SK-N-SH (cell line): ENCODE measurements at regions not wholly inside any gene's neighbourhood (a gene's known extent, or its start where the extent isn't known, plus 50 kb on each side); places are given as distances from the start of the nearest gene placed in this dataset.

ENCODE experiments used
- CTCF ChIA-PET: fragments of 300-600, 350-600 bp; formaldehyde crosslinking; extraction: SDS; loops from one replicate; lab custom pipeline; 2021; lab: Yijun Ruan, JAX
- POLR2A ChIA-PET: fragments of 350-600 bp; sonication (Branson Sonifier 250); formaldehyde crosslinking; extraction: SDS; loops from one replicate; lab custom pipeline; 2020; ENCODE audit warnings: antibody characterized with exemption, inconsistent platforms; lab: Yijun Ruan, JAX
- DNase-seq: peaks from one replicate; pipeline ENCODE4 v3.0.0; 2012
- H2AFZ ChIP-seq: fragments of 200-600 bp; sonication (generic); 2 replicates; pipeline ENCODE4 v1.8.1; 2016; ENCODE audit warnings: antibody characterized with exemption, mild to moderate bottlenecking, low read depth
- H3F3A ChIP-seq: fragments of 200-600 bp; sonication (generic); replicated peaks from 2 replicates; pipeline ENCODE3; 2016; ENCODE audit warnings: antibody characterized with exemption, mild to moderate bottlenecking; ENCODE audit not compliant: insufficient read depth
- H3K27ac ChIP-seq, 2 experiments: fragments of 200-500 bp in 1 of 2; fragments of 200-600 bp in 1 of 2; sonication (Bioruptor generic) in 1 of 2; sonication (generic), shearing (Covaris generic) in 1 of 2; 2 replicates each; pipeline versions ENCODE4 v1.5.1 to v1.6.1; 2014 to 2016; ENCODE audit warnings: low read depth in 2 of 2, inconsistent platforms in 1 of 2, low read length in 1 of 2, mild to moderate bottlenecking in 1 of 2, mixed read lengths in 1 of 2
- H3K27me3 ChIP-seq: fragments of 200-600 bp; sonication (generic), shearing (Covaris generic); 2 replicates; pipeline ENCODE4 v1.6.1; 2016; ENCODE audit warnings: mixed run types; ENCODE audit not compliant: insufficient read depth
- H3K36me3 ChIP-seq, 2 experiments: fragments of 200-500 bp in 1 of 2; fragments of 200-600 bp in 1 of 2; sonication (Bioruptor generic) in 1 of 2; sonication (generic) in 1 of 2; replicated peaks in 1 of 2; 2 replicates each; pipeline versions ENCODE3 to v1.5.1; 2014 to 2016; ENCODE audit warnings: low read length in 1 of 2, mild to moderate bottlenecking in 1 of 2; ENCODE audit not compliant: insufficient read depth in 2 of 2, control insufficient read depth in 1 of 2
- H3K4me1 ChIP-seq, 2 experiments: fragments of 200-500 bp in 1 of 2; fragments of 200-600 bp in 1 of 2; sonication (Bioruptor generic) in 1 of 2; sonication (generic), shearing (Covaris generic) in 1 of 2; 2 replicates each; pipeline versions ENCODE4 v1.5.1 to v1.6.1; 2014 to 2016; ENCODE audit warnings: low read depth in 1 of 2, low read length in 1 of 2, mixed run types in 1 of 2; ENCODE audit not compliant: insufficient read depth in 2 of 2, control insufficient read depth in 1 of 2
- H3K4me2 ChIP-seq: fragments of 200-600 bp; sonication (generic), shearing (Covaris generic); 2 replicates; pipeline ENCODE4 v1.6.1; 2017; ENCODE audit warnings: mixed run types
- H3K4me3 ChIP-seq, 2 experiments: fragments of 200-500 bp in 1 of 2; fragments of 200-600 bp in 1 of 2; sonication (Bioruptor generic) in 1 of 2; sonication (generic), shearing (Covaris generic) in 1 of 2; 2 replicates each; pipeline versions ENCODE4 v1.5.1 to v1.8.1; 2014 to 2016; ENCODE audit warnings: low read depth in 2 of 2, inconsistent platforms in 1 of 2, low read length in 1 of 2, mild to moderate bottlenecking in 1 of 2, mixed read lengths in 1 of 2, moderate library complexity in 1 of 2
- H3K79me2 ChIP-seq: fragments of 200-600 bp; sonication (generic); 2 replicates; pipeline ENCODE4 v1.8.1; 2017; ENCODE audit warnings: mild to moderate bottlenecking; ENCODE audit not compliant: insufficient read depth
- H3K9ac ChIP-seq: fragments of 200-600 bp; sonication (generic); 2 replicates; pipeline ENCODE4 v1.6.1; 2017; ENCODE audit warnings: mixed run types
- H3K9me2 ChIP-seq: fragments of 200-600 bp; sonication (generic); 2 replicates; pipeline ENCODE4 v1.6.1; 2017; ENCODE audit warnings: mixed run types
- H3K9me3 ChIP-seq: fragments of 200-600 bp; sonication (generic); 2 replicates; pipeline ENCODE4 v1.6.1; 2017; ENCODE audit warnings: mixed run types, mild to moderate bottlenecking, moderate library complexity
- H4K20me1 ChIP-seq: fragments of 200-600 bp; sonication (generic); 2 replicates; pipeline ENCODE4 v1.6.1; 2017; ENCODE audit warnings: mild to moderate bottlenecking, mixed run types; ENCODE audit not compliant: insufficient read depth
- CHD2 ChIP-seq: fragments of 150-350 bp; IDR thresholded peaks from 2 replicates; pipeline ENCODE4 v1.6.1; 2018; ENCODE audit warnings: low read length; ENCODE audit not compliant: partially characterized antibody
- EP300 ChIP-seq, 2 experiments: IDR thresholded peaks; 2 replicates each; pipeline versions ENCODE4 v1.4.0 to v1.6.1; 2012; ENCODE audit warnings: borderline replicate concordance in 1 of 2, low read depth in 1 of 2, low read length in 1 of 2
- GABPA ChIP-seq: IDR thresholded peaks from 2 replicates; pipeline ENCODE4 v1.4.0; 2012; ENCODE audit warnings: low read depth, mild to moderate bottlenecking
- GATA2 ChIP-seq: sonication (generic); formaldehyde crosslinking; IDR thresholded peaks from 2 replicates; pipeline ENCODE4 v1.5.0; 2020; ENCODE audit warnings: mild to moderate bottlenecking, missing genetic modification reagents
- NRF1 ChIP-seq: IDR thresholded peaks from 2 replicates; pipeline ENCODE4 v1.6.1; 2012; ENCODE audit warnings: low read depth, mild to moderate bottlenecking, low read length
- POLR2AphosphoS5 ChIP-seq: IDR thresholded peaks from 2 replicates; pipeline ENCODE4 v1.6.1; 2012; ENCODE audit warnings: low read depth, low read length
- RCOR1 ChIP-seq: fragments of 150-350 bp; IDR thresholded peaks from 2 replicates; pipeline ENCODE4 v1.6.1; 2017; ENCODE audit warnings: antibody characterized with exemption, low read length
- TAF1 ChIP-seq: IDR thresholded peaks from 2 replicates; pipeline ENCODE4 v1.6.1; 2012; ENCODE audit warnings: low read depth, mild to moderate bottlenecking, low read length, moderate library complexity, borderline replicate concordance
- TCF12 ChIP-seq: IDR thresholded peaks from 2 replicates; pipeline ENCODE4 v1.4.0; 2012
- YY1 ChIP-seq: IDR thresholded peaks from 2 replicates; pipeline ENCODE4 v1.4.0; 2012; ENCODE audit warnings: low read depth, mild to moderate bottlenecking
- WGBS: methylation state at CpG from one replicate; pipeline ENCODE4 v1.1.6; 2017; ENCODE audit warnings: low lambda C conversion rate; 5-methylcytosine and 5-hydroxymethylcytosine counted together
- TF ChIP-seq, protein P1 (sequence below): fragments of 200-600 bp; sonication (generic); IDR thresholded peaks from 2 replicates; pipeline ENCODE4 v1.6.1; 2017; ENCODE audit warnings: antibody characterized with exemption, mild to moderate bottlenecking, moderate library complexity
- TF ChIP-seq, protein P2 (sequence below): IDR thresholded peaks from 2 replicates; pipeline ENCODE4 v1.6.1; 2012; ENCODE audit warnings: mild to moderate bottlenecking, low read depth, low read length, moderate library complexity
- TF ChIP-seq, protein P3 (sequence below): IDR thresholded peaks from 2 replicates; pipeline ENCODE4; 2012

DNA sequence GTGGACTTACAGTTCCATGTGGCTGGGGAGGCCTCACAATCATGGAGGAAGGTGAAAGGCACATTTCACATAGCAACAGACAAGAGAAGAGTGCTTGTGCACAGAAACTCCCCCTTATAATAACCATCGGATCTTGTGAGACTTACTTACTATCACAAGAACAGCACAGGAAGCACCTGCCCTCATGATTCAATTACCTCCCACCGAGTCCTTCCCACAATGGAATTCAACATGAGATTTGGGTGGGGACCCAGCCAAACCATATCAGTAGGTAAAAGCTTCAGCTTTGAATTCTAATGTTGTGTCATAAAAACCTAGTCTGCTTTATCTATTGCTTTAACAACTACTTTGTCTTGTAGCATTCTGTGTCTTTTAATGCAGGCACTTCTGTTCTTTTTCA, 140.4 kb upstream of the PIK3C3 start:
- ChIA-PET POLR2A (no interaction called here), CTCF (no interaction called here)
- Histone ChIP-seq H3K9ac (no peak overlapping the region), H3K4me1 (no peaks in the 10 kb centered on the region), H3K27ac (no peak overlapping the region), H4K20me1 (no peaks in the 10 kb centered on the region), H3K36me3 (no peaks in the 10 kb centered on the region), H3K9me2 (no peaks in the 10 kb centered on the region), H3K79me2 (no peaks in the 10 kb centered on the region), H3K27me3 (no peaks in the 10 kb centered on the region), H2AFZ (no peak overlapping the region), H3K4me2 (no peak overlapping the region), H3K4me3 (no peak overlapping the region), H3K9me3 (no peaks in the 10 kb centered on the region), H3F3A (no peaks in the 10 kb centered on the region)
- WGBS: 28% methylated on average over 2 of the region's 2 CpGs
- DNase-seq: no peak
- TF ChIP-seq TCF12 (no peak), GABPA (no peak), TAF1 (no peak), YY1 (no peak)
- TF ChIP-seq, protein P1, sequence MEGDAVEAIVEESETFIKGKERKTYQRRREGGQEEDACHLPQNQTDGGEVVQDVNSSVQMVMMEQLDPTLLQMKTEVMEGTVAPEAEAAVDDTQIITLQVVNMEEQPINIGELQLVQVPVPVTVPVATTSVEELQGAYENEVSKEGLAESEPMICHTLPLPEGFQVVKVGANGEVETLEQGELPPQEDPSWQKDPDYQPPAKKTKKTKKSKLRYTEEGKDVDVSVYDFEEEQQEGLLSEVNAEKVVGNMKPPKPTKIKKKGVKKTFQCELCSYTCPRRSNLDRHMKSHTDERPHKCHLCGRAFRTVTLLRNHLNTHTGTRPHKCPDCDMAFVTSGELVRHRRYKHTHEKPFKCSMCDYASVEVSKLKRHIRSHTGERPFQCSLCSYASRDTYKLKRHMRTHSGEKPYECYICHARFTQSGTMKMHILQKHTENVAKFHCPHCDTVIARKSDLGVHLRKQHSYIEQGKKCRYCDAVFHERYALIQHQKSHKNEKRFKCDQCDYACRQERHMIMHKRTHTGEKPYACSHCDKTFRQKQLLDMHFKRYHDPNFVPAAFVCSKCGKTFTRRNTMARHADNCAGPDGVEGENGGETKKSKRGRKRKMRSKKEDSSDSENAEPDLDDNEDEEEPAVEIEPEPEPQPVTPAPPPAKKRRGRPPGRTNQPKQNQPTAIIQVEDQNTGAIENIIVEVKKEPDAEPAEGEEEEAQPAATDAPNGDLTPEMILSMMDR: no peak

DNA sequence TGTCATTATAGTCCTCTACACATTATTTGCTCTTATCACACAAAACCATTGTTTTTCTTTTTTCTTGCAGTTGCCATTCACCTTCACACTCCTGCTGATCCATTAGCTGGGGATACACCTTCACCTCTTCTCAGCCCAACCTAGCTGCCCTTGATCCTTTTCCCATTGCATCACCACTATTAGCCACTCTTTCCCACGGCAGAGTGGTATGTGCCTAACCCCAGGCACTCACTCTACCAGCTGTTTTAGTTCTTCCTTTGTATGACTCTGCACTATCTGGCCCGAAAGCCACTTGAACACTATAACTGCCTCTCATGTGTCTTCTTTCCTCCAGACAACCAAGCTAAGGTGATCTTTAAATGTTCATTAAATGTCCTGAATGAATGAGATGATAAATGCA, 145.4 kb upstream of the PIK3C3 start:
- no peaks in the 10 kb centered on the region for H3K27me3 ChIP-seq
- CTCF ChIA-PET: no interaction called here
- H3K9ac ChIP-seq: no peak overlapping the region
- H3F3A ChIP-seq: no peaks in the 10 kb centered on the region
- no peaks in the 10 kb centered on the region for H3K79me2 ChIP-seq
- no peaks in the 10 kb centered on the region for H3K9me2 ChIP-seq
- H2AFZ ChIP-seq: no peak overlapping the region
- H4K20me1 ChIP-seq: no peaks in the 10 kb centered on the region
- H3K9me3 ChIP-seq: no peaks in the 10 kb centered on the region
- no peak for TF ChIP-seq GABPA
- TF ChIP-seq GATA2 (CRISPR knock-in tag): no peak
- no peak for TF ChIP-seq EP300 (IDR thresholded peaks at IDR 0.05; ENCODE audit: borderline replicate concordance in 1 of 2, low read depth in 1 of 2, low read length in 1 of 2)
- TF ChIP-seq NRF1: no peak
- TF ChIP-seq, protein P2, sequence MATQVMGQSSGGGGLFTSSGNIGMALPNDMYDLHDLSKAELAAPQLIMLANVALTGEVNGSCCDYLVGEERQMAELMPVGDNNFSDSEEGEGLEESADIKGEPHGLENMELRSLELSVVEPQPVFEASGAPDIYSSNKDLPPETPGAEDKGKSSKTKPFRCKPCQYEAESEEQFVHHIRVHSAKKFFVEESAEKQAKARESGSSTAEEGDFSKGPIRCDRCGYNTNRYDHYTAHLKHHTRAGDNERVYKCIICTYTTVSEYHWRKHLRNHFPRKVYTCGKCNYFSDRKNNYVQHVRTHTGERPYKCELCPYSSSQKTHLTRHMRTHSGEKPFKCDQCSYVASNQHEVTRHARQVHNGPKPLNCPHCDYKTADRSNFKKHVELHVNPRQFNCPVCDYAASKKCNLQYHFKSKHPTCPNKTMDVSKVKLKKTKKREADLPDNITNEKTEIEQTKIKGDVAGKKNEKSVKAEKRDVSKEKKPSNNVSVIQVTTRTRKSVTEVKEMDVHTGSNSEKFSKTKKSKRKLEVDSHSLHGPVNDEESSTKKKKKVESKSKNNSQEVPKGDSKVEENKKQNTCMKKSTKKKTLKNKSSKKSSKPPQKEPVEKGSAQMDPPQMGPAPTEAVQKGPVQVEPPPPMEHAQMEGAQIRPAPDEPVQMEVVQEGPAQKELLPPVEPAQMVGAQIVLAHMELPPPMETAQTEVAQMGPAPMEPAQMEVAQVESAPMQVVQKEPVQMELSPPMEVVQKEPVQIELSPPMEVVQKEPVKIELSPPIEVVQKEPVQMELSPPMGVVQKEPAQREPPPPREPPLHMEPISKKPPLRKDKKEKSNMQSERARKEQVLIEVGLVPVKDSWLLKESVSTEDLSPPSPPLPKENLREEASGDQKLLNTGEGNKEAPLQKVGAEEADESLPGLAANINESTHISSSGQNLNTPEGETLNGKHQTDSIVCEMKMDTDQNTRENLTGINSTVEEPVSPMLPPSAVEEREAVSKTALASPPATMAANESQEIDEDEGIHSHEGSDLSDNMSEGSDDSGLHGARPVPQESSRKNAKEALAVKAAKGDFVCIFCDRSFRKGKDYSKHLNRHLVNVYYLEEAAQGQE: no peak
- TF ChIP-seq, protein P3, sequence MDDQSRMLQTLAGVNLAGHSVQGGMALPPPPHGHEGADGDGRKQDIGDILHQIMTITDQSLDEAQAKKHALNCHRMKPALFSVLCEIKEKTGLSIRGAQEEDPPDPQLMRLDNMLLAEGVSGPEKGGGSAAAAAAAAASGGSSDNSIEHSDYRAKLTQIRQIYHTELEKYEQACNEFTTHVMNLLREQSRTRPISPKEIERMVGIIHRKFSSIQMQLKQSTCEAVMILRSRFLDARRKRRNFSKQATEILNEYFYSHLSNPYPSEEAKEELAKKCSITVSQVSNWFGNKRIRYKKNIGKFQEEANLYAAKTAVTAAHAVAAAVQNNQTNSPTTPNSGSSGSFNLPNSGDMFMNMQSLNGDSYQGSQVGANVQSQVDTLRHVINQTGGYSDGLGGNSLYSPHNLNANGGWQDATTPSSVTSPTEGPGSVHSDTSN: no peak
- TF ChIP-seq CHD2: no peak
- TF ChIP-seq TCF12: no peak
- no peak for TF ChIP-seq POLR2AphosphoS5
- TF ChIP-seq RCOR1: no peak
- H3K27ac ChIP-seq: no peak overlapping the region
- DNase-seq: no peak
- H3K4me2 ChIP-seq: no peak overlapping the region
- H3K4me1 ChIP-seq: no peaks in the 10 kb centered on the region
- WGBS: 35% methylated on average over 2 of the region's 2 CpGs
- no peaks in the 10 kb centered on the region for H3K36me3 ChIP-seq
- no peak overlapping the region for H3K4me3 ChIP-seq
- POLR2A ChIA-PET: no interaction called here
